A673 (cell line): ENCODE measurements at regions not wholly inside any gene's neighbourhood (a gene's known extent, or its start where the extent isn't known, plus 50 kb on each side); places are given as distances from the start of the nearest gene placed in this dataset.

Source experiments
- BruUV-seq: library from RNA; stranded (reverse); fragments of 400-500 nt; replicated peaks from 2 replicates; lab custom pipeline; 2021; lab: Mats Ljungman, UMichigan
- CTCF ChIA-PET: fragments of 300-600 bp; sonication (Branson Sonifier 250); formaldehyde crosslinking; loops from one replicate; lab custom pipeline; 2022; ENCODE audit warnings: antibody characterized with exemption; lab: Charles Lee
- POLR2A ChIA-PET: fragments of 300-600 bp; sonication (Branson Sonifier 250); formaldehyde crosslinking; loops from one replicate; lab custom pipeline; 2022; ENCODE audit warnings: antibody characterized with exemption; ENCODE audit not compliant: low non-redundant PET; lab: Charles Lee
- DNase-seq: peaks from one replicate; pipeline ENCODE4 v3.0.0-alpha.2; 2015; ENCODE audit warnings: low spot score
- H3K27ac ChIP-seq: fragments of 200-600 bp; sonication (generic); 2 replicates; pipeline ENCODE4 v1.5.1; 2016; ENCODE audit warnings: mixed run types, low read depth, mild to moderate bottlenecking, mixed read lengths, antibody characterized with exemption, low read length; ENCODE audit not compliant: poor library complexity, severe bottlenecking
- H3K27me3 ChIP-seq: fragments of 200-600 bp; sonication (generic); replicated peaks from 2 replicates; pipeline ENCODE4 v1.6.1; 2017; ENCODE audit warnings: mixed run types, low read depth, mild to moderate bottlenecking, mixed read lengths, antibody characterized with exemption, low read length; ENCODE audit not compliant: insufficient read depth, poor library complexity
- H3K36me3 ChIP-seq: fragments of 200-600 bp; sonication (generic); 2 replicates; pipeline ENCODE4 v1.6.1; 2016; ENCODE audit warnings: mixed run types, mild to moderate bottlenecking, mixed read lengths, antibody characterized with exemption, low read length; ENCODE audit not compliant: insufficient read depth, poor library complexity, severe bottlenecking
- H3K4me1 ChIP-seq: fragments of 200-600 bp; sonication (generic); 2 replicates; pipeline ENCODE4 v1.6.1; 2017; ENCODE audit warnings: mixed run types, mild to moderate bottlenecking, mixed read lengths, antibody characterized with exemption, low read length; ENCODE audit not compliant: insufficient read depth, poor library complexity, severe bottlenecking
- H3K4me3 ChIP-seq: fragments of 200-600 bp; sonication (generic); 2 replicates; pipeline ENCODE4 v1.5.1; 2016; ENCODE audit warnings: low read depth, mixed run types, mild to moderate bottlenecking, mixed read lengths, low read length; ENCODE audit not compliant: poor library complexity, severe bottlenecking
- H3K9me3 ChIP-seq: fragments of 200-600 bp; sonication (generic); 2 replicates; pipeline ENCODE4 v1.6.1; 2016; ENCODE audit warnings: mixed run types, low read depth, mild to moderate bottlenecking, mixed read lengths, antibody characterized with exemption, low read length; ENCODE audit not compliant: poor library complexity, severe bottlenecking
- EZH2 ChIP-seq: fragments of 200-600 bp; sonication (generic); IDR thresholded peaks from 2 replicates; pipeline ENCODE4 v1.6.1; 2017; ENCODE audit warnings: borderline replicate concordance, low read depth, mild to moderate bottlenecking, mixed read lengths, antibody characterized with exemption, low read length; ENCODE audit not compliant: poor library complexity, severe bottlenecking
- intact Hi-C: fragments of 100-400 bp; cut with micrococcal nuclease; formaldehyde crosslinking; loops from one replicate; pipeline ENCODE4 v1.10.0; 2022; ENCODE audit not compliant: unreplicated experiment
- TF ChIP-seq, protein P1 (sequence below): fragments of 300-800, 200-600 bp; sonication (generic); conservative IDR thresholded peaks from 2 replicates; pipeline ENCODE4 v1.5.1; 2017; ENCODE audit warnings: low read depth, mild to moderate bottlenecking, antibody characterized with exemption, low read length, moderate library complexity, mixed read lengths

GRCh38 chr21:22476214-22476613, 1478.0 kb downstream of the NCAM2 start:
- Histone ChIP-seq H3K27me3 (no peaks in the 10 kb centered on the region), H3K4me1 (no peaks in the 10 kb centered on the region), H3K4me3 (no peak overlapping the region), H3K9me3 (peaks cover 9% of the 10 kb centered on the region), H3K27ac (no peak overlapping the region), H3K36me3 (no peaks in the 10 kb centered on the region)
- ChIA-PET POLR2A (no interaction called here), CTCF (no interaction called here)
- TF ChIP-seq EZH2, result no peak
- TF ChIP-seq, protein P1, sequence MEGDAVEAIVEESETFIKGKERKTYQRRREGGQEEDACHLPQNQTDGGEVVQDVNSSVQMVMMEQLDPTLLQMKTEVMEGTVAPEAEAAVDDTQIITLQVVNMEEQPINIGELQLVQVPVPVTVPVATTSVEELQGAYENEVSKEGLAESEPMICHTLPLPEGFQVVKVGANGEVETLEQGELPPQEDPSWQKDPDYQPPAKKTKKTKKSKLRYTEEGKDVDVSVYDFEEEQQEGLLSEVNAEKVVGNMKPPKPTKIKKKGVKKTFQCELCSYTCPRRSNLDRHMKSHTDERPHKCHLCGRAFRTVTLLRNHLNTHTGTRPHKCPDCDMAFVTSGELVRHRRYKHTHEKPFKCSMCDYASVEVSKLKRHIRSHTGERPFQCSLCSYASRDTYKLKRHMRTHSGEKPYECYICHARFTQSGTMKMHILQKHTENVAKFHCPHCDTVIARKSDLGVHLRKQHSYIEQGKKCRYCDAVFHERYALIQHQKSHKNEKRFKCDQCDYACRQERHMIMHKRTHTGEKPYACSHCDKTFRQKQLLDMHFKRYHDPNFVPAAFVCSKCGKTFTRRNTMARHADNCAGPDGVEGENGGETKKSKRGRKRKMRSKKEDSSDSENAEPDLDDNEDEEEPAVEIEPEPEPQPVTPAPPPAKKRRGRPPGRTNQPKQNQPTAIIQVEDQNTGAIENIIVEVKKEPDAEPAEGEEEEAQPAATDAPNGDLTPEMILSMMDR, result no peak
- no TSS peak for BruUV-seq
- DNase-seq, result no peak
- intact Hi-C loops, result no loop called here

DNA sequence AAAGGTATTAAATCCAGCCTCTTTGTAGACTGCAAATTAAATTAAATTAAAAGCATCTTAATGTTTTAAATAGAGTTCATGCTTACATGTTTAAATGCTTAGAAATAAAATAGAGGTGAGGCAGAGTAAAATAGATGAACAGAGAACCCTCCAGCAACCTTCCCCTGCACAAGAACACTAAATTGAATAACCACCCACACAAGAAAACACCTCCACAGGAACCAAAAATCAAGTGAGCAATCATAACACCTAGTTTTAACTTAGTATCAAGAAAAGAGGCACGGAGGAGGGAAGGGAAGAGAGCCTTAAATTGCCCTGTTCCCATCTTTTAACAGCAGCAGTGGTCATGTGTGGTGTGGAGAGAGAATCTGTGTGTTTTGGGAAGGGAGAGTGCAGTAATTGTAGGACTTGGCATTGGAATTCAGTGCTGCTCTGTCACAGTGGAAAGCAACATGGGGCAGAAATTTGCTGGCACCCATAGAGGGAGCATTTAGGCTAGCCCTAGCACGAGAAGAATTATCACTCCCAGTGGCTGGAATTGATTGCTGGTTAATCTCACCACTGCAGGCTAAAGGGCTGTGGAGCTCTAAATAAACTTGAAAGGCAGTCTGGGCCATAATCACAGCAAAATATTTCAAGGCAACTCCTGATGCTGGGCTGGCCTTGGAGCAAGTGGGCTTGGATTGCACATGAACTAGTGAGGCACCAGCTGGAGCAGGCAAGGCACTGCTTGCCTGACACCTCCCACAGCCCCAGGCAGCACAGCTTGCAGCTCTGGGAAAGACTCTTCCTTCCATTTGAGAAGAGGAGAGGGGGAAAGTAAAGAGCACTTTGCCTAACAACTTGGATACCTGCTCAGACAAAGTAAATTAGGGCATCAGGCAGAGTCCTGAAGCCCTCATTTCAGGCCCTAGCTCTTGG, 1478.8 kb downstream of the NCAM2 start:
- no TSS peak for BruUV-seq
- H3K4me1 ChIP-seq, result no peaks in the 10 kb centered on the region

GRCh38 chr21:22490049-22490448, 1491.8 kb downstream of the NCAM2 start:
- TF ChIP-seq, protein P1, result no peak
- TF ChIP-seq EZH2, result no peak
- no peak for DNase-seq
- Histone ChIP-seq H3K4me3 (no peak overlapping the region), H3K36me3 (no peaks in the 10 kb centered on the region), H3K4me1 (no peaks in the 10 kb centered on the region), H3K27ac (no peak overlapping the region), H3K9me3 (no peaks in the 10 kb centered on the region), H3K27me3 (no peaks in the 10 kb centered on the region)
- intact Hi-C loops, result no loop called here
- BruUV-seq, result no TSS peak
- CTCF ChIA-PET, result no interaction called here
- POLR2A ChIA-PET, result no interaction called here

More for the DNA sequence above, 1478.8 kb downstream of the NCAM2 start:
- DNase-seq, result peak; percentile 15
- intact Hi-C loops, result no loop called here
- Histone ChIP-seq H3K27ac (no peak overlapping the region), H3K4me3 (no peak overlapping the region), H3K27me3 (no peaks in the 10 kb centered on the region), H3K36me3 (no peaks in the 10 kb centered on the region), H3K9me3 (peaks cover 16% of the 10 kb centered on the region)
- ChIA-PET CTCF (no interaction called here), POLR2A (no interaction called here)
- TF ChIP-seq EZH2, result no peak
- TF ChIP-seq, protein P1, result no peak
